GM19043 (cell line): ENCODE measurements at regions not wholly inside any gene's neighbourhood (a gene's known extent, or its start where the extent isn't known, plus 50 kb on each side); places are given as distances from the start of the nearest gene placed in this dataset.
"Not testable (repeated sequence)": the region's sequence is repeated elsewhere in the genome, so short reads cannot be mapped to it uniquely, and the experiment has no call there.

Experiments
- ATAC-seq: cut with Tn5 transposase; IDR thresholded peaks from one replicate; pipeline ENCODE4 v1.9.1; 2021; ENCODE audit warnings: low read depth; ENCODE audit not compliant: unreplicated experiment

DNA sequence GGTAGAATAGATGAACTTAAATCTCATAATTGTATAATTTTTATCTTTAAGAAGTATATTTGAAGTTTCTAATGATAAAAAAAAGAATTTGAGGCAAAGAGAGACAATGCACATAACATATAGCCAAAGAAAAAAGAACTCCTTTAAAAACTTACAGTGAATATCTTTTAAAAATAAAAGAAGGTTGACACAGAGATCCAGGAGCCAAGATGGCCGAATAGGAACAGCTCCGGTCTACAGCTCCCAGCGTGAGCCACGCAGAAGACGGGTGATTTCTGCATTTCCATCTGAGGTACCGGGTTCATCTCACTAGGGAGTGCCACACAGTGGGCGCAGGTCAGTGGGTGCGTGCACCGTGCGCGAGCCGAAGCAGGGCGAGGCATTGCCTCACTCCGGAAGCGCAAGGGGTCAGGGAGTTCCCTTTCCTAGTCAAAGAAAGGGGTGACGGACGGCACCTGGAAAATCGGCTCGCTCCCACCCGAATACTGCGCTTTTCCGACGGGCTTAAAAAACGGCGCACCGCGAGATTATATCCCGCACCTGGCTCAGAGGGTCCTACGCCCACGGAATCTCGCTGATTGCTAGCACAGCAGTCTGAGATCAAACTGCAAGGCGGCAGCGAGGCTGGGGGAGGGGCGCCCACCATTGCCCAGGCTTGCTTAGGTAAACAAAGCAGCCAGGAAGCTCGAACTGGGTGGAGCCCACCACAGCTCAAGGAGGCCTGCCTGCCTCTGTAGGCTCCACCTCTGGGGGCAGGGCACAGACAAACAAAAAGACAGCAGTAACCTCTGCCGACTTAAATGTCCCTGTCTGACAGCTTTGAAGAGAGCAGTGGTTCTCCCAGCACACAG lies 84.9 kb upstream of the G2E3 start:
- ATAC-seq: not testable (repeated sequence)

DNA sequence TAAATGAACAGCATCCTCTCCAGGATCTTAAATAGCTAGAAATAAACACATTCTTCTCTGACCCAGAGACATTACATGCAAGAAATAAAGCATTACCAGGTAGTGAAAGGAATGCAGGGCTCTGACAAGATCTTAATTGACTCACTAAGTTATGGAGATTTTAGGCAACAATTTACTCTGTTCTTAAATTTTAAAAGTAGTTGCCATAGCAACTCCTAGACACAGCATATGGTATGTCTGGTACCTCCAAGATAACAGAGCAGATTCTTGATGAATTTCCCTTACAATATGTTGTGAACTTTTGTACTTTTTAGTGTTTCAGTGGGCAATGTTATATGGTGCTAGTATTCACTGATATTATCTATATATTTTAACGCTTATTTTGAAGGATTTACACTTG lies 76.7 kb upstream of the G2E3 start:
- ATAC-seq: no peak

DNA sequence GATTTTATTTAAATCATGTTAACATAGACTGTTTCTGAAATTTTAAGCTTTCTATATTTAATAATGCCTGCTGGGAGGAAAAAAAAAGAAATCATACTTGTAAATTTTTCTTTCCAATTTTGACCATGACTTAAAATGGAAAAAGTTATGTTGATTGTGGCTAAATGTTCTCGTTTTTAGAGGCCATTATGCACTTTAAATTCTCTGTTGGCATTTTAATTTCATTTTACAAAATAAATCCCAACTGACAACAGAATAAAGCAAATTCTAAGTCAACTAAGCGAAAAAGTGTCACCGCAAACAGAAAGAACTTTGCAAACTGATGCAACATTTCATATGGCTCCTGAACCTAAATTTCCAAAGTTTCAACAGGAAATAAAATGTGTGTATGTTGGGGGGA lies 74.8 kb upstream of the G2E3 start:
- ATAC-seq: no peak

DNA sequence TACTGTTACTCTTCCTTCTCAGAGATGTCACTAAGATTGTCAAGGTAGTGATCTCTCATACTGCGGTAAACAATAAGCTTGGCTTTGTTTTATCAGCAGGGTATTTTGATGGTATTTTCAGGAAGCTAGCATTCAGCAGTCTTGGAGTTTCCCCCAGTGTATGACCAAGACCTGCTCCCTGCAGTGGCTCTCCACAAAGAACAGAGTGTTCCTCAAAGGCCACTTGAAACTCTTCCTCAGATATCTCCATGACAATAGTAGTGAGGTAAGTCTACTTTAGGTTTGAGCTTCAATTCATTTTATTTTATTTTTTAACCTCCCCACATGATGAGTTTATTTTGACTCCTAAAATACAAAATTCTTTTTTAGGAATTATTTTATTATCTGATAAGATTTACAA lies 74.0 kb upstream of the G2E3 start:
- ATAC-seq: no peak

DNA sequence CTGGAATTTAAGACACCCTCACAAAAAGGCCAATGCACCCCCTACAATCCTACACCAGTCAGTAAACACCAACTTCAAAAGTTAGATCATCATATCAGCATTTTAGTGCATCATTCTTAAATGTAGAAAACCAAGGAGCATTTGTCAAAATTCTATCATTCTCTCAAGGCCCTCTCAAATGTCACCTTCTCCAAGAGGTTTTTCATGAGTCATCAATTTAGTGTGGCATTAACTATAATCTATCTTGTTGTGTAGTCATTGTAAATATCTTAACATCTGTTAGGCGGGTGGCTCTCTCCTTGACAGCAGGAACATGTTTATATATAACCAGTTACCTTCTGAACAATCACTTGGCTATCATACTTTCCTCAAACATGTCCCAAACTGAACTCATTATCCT lies 62.1 kb upstream of the G2E3 start:
- ATAC-seq: no peak

DNA sequence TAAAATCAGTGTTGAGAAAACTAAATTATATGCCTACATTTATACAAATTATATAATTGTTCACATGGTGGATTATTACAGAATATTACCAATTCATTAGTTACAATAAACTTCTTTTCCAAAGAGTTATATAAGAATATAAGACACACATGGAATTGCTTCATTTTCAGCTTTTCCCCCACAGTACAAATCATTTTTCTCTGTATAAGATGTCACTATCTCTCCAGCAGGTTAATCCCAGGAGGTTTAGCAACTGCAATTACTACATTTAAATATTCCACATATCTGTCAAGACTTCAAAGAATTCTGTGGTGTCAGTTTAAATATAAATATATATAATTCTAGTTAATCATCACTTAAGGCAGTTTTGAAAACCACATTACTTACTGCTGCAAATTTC lies 59.6 kb upstream of the G2E3 start:
- ATAC-seq: no peak

DNA sequence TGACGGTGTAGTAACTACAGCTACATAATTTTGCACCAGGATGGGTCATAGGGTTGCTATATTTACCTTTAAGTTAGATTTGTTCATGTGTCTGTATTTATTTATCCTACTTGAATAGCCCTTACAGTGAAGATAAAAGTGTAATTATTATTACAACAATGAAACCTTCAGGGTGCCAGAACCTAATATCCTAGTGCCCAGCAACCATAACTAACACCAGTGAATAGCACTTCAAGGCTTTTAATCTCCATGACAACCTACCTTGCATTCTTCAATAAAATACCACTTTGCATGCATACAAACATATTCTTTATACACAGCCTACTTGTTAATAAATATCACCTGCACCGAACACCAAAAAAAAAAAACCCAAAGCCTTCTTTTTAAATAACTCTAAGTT lies 58.7 kb upstream of the G2E3 start:
- ATAC-seq: no peak

DNA sequence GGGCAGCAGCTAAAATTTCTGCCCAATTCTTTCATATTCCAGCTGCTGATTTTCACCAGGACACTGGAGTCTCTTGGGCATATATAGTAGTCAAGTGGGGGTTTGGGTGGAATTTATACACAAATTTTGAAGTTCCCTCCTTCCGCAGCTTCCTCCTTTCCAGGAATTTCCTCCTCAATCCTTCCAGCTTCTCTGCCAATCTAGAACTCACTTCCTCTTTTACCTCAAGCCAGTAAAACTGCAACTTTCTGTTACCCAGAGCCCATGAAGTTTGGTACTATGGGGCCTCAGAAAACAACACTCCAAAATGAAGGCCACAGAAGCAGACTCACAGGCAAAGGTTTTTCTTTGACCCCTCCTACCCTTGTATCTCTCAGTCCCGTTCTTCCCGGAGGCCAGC lies 51.7 kb upstream of the G2E3 start:
- ATAC-seq: no peak
